HepG2 (cell line): ENCODE measurements at regions not wholly inside any gene's neighbourhood (a gene's known extent, or its start where the extent isn't known, plus 50 kb on each side); places are given as distances from the start of the nearest gene placed in this dataset.

ENCODE experiments used
- KDM4B ChIP-seq: sonication (generic); formaldehyde crosslinking; IDR thresholded peaks from 2 replicates; pipeline ENCODE4 v1.4.0; 2020; ENCODE audit warnings: missing genetic modification reagents
- KDM6A ChIP-seq: IDR thresholded peaks from 2 replicates; pipeline ENCODE4 v1.6.1; 2016; ENCODE audit warnings: low read depth
- NR2F2 ChIP-seq: IDR thresholded peaks from 2 replicates; pipeline ENCODE4 v1.6.1; 2012; ENCODE audit warnings: low read depth, inconsistent platforms, borderline replicate concordance
- POLR2A ChIP-seq, 2 experiments: IDR thresholded peaks; 2 replicates each; pipeline ENCODE4 v1.6.1; 2011; ENCODE audit warnings: low read depth in 2 of 2, low read length in 2 of 2, mild to moderate bottlenecking in 1 of 2, moderate library complexity in 1 of 2; ENCODE audit not compliant: insufficient read depth in 1 of 2
- POLR2AphosphoS5 ChIP-seq: IDR thresholded peaks from 2 replicates; pipeline ENCODE4 v1.6.1; 2012; ENCODE audit warnings: low read depth, low read length
- SMARCC2 ChIP-seq: fragments of 450-650 bp; IDR thresholded peaks from 2 replicates; pipeline ENCODE4 v1.6.1; 2017; ENCODE audit warnings: antibody characterized with exemption, mild to moderate bottlenecking
- TAF1 ChIP-seq: sonication (generic); formaldehyde crosslinking; IDR thresholded peaks from 2 replicates; pipeline ENCODE4 v1.4.0; 2020; ENCODE audit warnings: missing genetic modification reagents
- TF ChIP-seq, protein P1 (sequence below): IDR thresholded peaks from 2 replicates; pipeline ENCODE4 v1.6.1; 2016; ENCODE audit warnings: low read depth, missing genetic modification reagents, missing compliant biosample characterization

DNA sequence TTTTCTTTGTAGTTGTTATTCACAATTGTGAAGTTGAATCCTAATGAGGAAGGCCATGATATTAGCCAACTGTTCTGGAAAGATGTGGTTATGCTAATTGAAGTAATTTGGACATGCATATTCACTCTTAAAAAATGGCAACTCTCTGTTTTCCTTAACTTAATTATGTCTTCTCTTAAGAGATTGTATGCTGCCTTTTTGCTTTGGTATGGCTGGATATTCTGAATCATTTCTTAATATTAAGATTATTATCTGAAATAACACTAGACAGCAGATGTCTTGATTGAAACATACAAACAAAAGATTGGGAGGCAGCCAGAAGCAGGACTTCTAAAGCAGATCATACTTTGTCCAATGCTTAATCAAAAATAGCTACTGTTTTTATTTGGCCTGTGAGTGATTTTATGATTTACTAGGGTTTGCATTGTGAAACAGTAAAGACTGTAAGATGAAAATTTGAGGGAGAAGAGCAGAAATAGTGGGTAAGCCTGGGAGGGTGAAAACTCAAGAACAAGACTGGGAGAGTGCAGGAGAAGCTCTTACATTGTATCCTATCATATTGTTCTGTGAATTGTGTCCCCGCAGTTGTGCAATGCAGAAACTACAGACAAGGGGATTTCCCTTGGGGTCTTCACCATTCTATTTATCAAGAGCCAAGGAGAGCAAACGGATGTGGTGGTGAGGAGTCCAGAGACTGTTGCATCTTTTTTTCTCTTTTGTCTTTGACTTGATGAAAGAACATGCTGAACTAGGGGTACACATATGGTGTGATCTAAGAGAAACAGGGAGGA, 554.8 kb downstream of the TUSC7 start:
- TF ChIP-seq POLR2AphosphoS5 = no peak
- TF ChIP-seq POLR2A (IDR thresholded peaks at IDR 0.05; ENCODE audit: insufficient read depth in 1 of 2, low read depth in 2 of 2, low read length in 2 of 2) = no peak
- TF ChIP-seq KDM4B (CRISPR knock-in tag) = no peak
- TF ChIP-seq KDM6A = no peak
- TF ChIP-seq, protein P1, sequence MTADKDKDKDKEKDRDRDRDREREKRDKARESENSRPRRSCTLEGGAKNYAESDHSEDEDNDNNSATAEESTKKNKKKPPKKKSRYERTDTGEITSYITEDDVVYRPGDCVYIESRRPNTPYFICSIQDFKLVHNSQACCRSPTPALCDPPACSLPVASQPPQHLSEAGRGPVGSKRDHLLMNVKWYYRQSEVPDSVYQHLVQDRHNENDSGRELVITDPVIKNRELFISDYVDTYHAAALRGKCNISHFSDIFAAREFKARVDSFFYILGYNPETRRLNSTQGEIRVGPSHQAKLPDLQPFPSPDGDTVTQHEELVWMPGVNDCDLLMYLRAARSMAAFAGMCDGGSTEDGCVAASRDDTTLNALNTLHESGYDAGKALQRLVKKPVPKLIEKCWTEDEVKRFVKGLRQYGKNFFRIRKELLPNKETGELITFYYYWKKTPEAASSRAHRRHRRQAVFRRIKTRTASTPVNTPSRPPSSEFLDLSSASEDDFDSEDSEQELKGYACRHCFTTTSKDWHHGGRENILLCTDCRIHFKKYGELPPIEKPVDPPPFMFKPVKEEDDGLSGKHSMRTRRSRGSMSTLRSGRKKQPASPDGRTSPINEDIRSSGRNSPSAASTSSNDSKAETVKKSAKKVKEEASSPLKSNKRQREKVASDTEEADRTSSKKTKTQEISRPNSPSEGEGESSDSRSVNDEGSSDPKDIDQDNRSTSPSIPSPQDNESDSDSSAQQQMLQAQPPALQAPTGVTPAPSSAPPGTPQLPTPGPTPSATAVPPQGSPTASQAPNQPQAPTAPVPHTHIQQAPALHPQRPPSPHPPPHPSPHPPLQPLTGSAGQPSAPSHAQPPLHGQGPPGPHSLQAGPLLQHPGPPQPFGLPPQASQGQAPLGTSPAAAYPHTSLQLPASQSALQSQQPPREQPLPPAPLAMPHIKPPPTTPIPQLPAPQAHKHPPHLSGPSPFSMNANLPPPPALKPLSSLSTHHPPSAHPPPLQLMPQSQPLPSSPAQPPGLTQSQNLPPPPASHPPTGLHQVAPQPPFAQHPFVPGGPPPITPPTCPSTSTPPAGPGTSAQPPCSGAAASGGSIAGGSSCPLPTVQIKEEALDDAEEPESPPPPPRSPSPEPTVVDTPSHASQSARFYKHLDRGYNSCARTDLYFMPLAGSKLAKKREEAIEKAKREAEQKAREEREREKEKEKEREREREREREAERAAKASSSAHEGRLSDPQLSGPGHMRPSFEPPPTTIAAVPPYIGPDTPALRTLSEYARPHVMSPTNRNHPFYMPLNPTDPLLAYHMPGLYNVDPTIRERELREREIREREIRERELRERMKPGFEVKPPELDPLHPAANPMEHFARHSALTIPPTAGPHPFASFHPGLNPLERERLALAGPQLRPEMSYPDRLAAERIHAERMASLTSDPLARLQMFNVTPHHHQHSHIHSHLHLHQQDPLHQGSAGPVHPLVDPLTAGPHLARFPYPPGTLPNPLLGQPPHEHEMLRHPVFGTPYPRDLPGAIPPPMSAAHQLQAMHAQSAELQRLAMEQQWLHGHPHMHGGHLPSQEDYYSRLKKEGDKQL = no peak
- TF ChIP-seq SMARCC2 = no peak
- TF ChIP-seq NR2F2 = no peak
- TF ChIP-seq TAF1 (CRISPR knock-in tag) = no peak
